SU-DHL-6 (cell line): ENCODE measurements at regions not wholly inside any gene's neighbourhood (a gene's known extent, or its start where the extent isn't known, plus 50 kb on each side); places are given as distances from the start of the nearest gene placed in this dataset.

ENCODE experiments used
- CTCF ChIP-seq: fragments of 200-600 bp; sonication (generic); IDR thresholded peaks from one replicate; pipeline ENCODE4 v1.5.1; 2017; ENCODE audit warnings: antibody characterized with exemption, mild to moderate bottlenecking, low read length, moderate library complexity; ENCODE audit not compliant: insufficient read depth, poor library complexity, severe bottlenecking
- EZH2phosphoT487 ChIP-seq: fragments of 200-600 bp; sonication (generic), shearing (Covaris generic); conservative IDR thresholded peaks from 2 replicates; pipeline ENCODE4 v1.6.1; 2018; ENCODE audit warnings: mild to moderate bottlenecking, antibody characterized with exemption, low read length, moderate library complexity, mixed read lengths

- TF ChIP-seq CTCF (no peak), EZH2phosphoT487 (no peak)
Observed at GRCh38 chr1:222459652-222460051, 88.3 kb downstream of the HHIPL2 start.
